ENCODE measurements at regions not wholly inside any gene's neighbourhood (a gene's known extent, or its start where the extent isn't known, plus 50 kb on each side); places are given as distances from the start of the nearest gene placed in this dataset.

DNA sequence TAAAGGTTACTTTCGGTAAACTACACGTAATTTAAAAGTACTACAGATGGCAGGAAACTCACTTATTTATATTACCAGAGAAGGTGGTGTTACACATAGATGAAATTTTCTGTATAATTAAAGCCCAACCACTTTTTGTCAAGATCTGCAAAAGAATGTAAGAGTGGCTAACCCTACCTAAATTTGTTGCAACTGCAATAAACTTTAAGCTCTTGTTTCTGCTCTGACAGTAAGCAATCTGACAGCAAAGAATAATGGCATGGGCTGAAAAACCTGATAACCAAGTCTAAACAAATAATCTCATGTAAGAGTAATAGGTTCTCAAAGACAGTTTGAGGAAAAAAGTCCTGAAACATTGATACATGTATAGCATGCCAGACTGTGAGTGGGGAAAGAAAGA lies 897.3 kb downstream of the TUSC7 start:
- Histone ChIP-seq H3K4me3 (no peak overlapping the region), H3K27ac (no peak overlapping the region)

DNA sequence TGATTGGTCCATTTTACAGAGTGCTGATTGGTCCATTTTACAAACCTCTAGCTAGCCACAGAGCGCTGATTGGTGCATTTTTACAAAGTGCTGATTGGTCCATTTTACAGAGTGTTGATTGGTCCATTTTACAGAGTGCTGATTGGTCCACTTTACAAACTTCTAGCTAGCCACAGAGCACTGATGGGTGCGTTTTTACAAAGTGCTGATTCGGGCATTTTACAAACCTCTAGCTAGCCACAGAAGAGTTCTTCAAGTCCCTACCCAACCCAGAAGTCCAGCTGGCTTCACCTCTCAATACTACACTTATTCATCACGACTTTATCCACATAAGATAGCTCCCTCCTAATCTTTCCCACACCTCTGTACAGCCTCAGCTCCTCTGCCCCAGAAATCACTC lies 899.8 kb downstream of the TUSC7 start:
- Histone ChIP-seq H3K4me3 (no peak overlapping the region), H3K27ac (no peak overlapping the region)

DNA sequence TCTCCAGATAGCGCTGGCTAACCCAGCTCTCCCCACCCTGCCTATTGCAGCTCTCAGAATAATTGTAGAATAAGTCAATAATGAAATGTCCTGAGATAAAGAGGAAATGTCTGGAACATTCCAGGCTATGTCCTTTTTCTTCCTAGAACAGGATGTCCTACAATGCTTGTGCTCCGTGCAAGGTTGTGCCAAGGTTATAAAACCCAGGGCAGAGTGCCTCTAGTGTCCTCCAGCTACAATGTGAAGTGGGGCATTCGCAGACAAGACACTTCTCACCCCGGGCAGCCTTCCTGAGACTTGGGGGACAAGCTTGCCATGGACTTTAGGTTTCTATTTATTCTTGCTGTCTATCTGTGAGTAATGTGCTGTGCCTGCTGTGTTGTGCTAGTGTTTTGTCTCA lies 900.6 kb downstream of the TUSC7 start:
- Histone ChIP-seq H3K27ac (no peak overlapping the region), H3K4me3 (no peak overlapping the region)

DNA sequence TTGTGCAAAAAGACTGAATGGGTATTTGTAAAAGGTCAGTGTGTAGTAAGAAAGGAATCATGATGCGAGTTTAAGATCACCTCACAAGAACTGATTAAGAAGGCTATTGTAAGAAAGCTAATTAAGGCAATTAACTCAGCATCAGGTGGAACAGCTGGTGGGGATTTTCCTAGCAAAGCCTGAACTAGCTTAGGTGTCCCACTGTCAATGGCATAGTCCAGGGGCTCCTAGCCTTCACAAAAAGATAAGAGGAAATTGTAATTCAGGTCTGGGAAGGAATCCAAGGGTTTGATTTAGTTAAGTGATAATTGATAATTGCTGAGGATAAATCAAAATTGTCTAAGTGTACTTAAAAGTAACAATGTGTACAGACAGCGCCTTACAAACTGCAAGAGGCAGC lies 901.6 kb downstream of the TUSC7 start:
- no peak overlapping the region for H3K27ac ChIP-seq
- no peak overlapping the region for H3K4me3 ChIP-seq

DNA sequence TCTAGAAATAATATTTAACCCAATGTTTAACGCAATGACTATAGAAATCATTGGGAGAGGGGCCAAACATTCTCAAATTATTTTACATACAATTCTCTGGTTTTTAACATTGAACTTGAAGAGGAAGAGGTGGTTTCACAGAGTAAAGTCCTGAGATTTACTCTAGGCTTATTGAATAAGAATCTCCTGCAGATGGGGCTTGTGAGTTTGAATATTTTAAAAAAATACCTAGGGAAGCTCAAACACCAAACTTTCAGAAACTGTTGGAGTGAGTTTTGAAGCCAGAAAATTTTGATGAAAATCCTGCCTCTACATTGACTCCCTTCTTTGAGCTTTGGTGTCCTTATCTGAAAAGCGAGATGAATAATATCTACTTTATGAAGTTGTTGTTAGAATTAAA lies 906.6 kb downstream of the TUSC7 start:
- H3K4me3 ChIP-seq, result no peak overlapping the region

DNA sequence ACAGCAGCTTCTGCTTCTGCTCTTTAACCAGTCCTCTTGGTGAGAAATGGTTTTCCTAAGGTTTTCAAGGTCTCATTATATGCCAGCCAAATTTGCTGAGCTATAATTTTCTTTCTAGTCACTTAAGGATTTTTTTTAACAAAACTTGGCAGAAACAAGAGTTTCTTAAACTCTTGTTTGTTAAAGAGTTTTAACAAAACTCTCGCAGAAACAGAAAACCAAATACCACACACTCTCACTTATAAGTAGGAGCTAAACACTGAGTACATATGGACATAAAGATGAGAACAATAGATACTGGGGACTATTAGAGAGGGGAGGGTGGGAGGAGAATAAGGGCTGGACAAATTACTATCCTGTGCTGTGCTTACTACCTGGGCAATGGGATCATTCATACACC lies 908.3 kb downstream of the TUSC7 start:
- Histone ChIP-seq H3K4me3 (no peak overlapping the region), H3K27ac (no peak overlapping the region)

More for the DNA sequence above, 906.6 kb downstream of the TUSC7 start:
- H3K27ac ChIP-seq, result no peak overlapping the region

DNA sequence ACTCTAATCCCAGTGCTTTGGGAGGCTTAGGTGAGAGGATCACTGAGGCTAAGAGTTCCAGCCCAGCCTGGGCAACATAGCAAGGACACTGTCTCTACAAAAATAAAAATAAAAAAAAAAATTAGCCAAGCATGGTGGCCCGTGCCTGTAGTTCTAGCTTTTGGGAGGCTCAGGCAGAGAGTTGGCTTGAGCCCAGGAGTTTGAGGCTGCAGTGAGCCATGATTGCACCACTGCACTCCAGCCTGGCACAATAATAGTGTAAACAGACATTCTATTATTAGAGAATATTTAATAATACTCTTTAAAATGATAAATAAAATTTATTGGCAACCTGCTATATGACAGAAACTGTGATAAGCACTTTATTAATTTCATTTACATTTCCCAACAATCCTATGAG lies 908.9 kb downstream of the TUSC7 start:
- H3K4me3 ChIP-seq, result no peak overlapping the region
- H3K27ac ChIP-seq, result no peak overlapping the region

DNA sequence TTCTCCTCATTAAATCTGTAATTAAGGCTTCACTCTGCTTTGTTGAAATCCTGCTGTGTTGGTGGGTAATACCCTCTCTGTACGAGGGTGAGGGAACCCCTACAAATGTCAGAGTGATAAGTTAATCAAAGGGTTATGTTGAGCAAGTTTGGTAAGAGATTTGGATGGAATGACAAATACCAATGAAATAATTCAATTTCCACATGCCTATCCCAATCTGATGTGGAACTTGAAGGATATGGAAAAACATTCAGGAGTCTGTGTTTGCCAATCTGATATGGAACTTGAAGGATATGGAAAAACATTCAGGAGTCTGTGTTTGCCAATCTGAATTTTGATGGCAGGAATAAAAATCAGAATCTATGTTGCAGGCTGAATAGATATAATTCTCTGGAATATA lies 910.2 kb downstream of the TUSC7 start:
- Histone ChIP-seq H3K27ac (no peak overlapping the region), H3K4me3 (no peak overlapping the region)

DNA sequence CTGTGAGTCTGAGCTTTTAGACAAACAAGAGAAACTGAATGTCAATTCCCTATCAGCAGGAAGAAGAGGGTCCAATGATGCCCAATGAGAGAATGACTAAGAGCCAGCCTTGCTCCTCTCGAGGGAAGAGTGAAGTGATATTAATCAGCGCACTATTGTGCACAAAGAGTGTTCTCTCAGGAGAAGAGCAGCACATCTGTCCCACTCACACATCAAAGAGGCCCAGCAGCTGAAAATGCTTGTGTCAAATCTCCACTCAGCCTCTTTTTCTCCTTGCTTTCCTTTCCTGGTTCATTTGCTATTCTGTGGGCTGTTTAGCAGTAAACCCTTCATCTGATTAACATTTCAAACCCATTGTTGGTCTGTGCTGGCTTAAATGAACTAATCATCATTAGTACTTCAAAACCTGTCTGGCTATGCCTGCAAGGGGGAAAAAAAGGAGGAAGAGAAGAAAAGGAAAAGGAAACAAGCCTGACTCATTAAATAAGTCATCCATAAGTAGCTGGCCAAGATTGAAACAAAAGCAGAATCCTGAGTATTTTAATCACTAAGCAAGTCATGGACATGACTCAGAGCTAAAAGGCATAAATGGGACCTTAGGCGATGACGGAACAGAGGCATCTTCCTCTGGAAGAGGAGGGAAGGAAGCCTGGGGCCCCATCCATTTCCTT lies 912.7 kb downstream of the TUSC7 start:
- H3K4me3 ChIP-seq, result no peak overlapping the region
- no peak overlapping the region for H3K27ac ChIP-seq

DNA sequence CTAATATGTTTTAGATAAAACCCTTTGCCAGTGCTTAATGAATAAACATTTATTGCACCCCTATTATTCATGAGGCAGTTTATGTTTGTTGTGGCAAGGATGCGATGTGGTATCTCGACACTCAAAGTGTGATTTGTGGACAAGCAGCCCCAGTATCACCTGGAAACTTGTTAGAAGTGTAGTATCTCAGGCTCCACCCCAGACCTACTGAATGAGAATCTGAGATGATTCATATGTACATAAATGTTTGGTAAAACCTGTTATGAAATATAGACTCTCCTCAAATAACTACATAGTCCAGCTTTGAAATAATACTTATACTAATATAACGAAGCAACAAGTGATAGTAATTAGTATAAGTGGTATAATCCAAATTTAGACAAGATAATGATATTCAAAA lies 914.8 kb downstream of the TUSC7 start:
- no peak overlapping the region for H3K27ac ChIP-seq
- H3K4me3 ChIP-seq, result no peak overlapping the region

DNA sequence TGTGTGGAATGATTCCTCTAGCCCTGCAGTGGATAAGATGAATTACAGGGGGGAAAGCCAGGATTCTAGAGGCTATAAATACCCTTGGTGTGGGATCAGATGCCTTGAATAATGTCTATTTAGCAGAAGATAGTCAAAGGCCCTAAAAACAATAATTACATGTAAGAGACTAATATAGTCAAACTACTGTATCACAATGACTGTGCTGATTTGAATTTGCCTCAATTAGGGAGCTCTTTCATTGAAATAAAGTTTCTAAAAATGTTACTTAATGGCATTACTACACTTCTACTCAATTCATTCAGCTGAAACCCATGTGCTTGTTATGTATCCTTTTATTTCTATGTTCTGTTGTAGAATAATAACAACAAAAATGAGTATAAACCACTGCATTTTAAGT lies 915.6 kb downstream of the TUSC7 start:
- Histone ChIP-seq H3K27ac (no peak overlapping the region), H3K4me3 (no peak overlapping the region)

DNA sequence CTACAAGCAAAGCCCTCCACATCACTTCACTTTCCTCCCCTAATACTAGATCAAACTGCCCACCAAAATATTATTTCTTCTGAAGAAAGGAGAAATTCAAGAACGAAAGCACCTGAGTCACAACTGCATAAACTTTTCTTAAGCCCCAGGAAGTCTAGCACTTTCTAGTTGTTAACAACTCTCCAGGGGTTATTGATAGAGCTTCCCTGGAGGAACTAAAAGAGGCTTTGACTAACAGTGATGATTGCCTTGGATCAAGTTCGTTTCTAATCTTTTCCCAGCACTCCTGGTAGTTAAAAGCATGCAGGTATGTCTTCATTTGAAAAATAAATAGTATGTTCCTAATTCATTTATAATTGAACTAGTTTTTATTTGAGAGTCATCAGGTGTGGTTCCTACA lies 917.0 kb downstream of the TUSC7 start:
- H3K4me3 ChIP-seq, result no peak overlapping the region
- H3K27ac ChIP-seq, result no peak overlapping the region

DNA sequence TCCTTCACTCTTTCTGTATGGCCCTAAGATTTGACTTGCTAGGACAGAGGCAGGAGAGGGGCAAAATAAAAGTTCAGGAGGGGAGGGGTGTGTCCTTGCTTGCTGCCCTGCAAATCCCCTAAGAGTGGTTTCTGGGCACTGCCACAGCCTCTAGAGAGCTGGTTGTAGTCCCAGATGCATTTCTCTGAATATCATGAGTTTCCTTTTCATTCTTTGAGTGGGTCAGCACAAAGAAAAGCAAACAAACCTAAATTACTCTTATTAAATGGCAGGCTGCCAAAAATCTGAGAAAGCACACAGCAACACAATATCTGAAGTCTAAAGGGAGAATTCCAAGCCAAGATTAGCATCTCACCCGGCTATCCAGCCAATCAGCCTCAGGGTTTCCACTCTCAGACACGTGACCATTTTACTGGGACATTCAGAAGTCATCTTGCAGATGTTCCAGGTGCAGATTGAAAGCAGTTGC lies 919.3 kb downstream of the TUSC7 start:
- no peak overlapping the region for H3K27ac ChIP-seq

DNA sequence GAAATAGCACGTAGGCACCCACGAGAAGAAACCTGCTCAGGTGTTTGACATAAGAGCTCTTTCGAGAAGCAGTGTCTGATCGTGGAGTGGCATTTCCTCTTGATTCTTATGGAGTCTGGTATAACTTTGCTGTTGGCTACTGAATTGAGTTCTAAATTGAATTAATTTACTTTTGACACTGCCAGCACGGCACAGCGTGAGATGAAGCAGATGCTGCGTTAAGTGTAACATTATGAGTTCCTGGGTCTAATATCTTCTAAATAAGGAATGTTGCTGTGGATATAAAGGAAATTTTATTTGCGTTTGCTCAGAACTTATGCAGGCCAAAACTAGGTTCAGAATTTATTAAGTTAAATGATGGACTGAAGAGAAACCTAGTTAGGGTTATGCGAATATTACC lies 919.9 kb downstream of the TUSC7 start:
- H3K27ac ChIP-seq, result no peak overlapping the region

More for the DNA sequence above, 919.3 kb downstream of the TUSC7 start:
- no peak overlapping the region for H3K4me3 ChIP-seq

DNA sequence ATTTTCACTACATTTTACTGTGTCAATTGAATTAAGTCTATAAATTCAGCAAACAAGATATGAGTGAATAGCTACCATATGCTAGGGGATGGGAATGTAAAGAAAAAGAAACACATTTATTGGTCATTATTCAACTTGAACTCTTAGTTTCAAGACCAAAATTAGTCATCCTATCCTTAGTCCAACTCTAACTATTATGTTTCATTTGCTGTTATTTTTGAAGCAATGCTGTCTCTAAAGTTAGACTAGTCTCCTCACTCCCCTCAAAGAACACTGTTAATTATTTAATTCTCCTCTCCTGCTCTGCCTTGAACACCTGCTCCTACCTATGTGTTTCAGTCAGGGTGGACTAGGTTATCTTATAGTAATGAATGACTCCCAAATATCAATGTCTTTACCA lies 920.9 kb downstream of the TUSC7 start:
- Histone ChIP-seq H3K4me3 (no peak overlapping the region), H3K27ac (no peak overlapping the region)

More for the DNA sequence above, 919.9 kb downstream of the TUSC7 start:
- H3K4me3 ChIP-seq, result no peak overlapping the region

DNA sequence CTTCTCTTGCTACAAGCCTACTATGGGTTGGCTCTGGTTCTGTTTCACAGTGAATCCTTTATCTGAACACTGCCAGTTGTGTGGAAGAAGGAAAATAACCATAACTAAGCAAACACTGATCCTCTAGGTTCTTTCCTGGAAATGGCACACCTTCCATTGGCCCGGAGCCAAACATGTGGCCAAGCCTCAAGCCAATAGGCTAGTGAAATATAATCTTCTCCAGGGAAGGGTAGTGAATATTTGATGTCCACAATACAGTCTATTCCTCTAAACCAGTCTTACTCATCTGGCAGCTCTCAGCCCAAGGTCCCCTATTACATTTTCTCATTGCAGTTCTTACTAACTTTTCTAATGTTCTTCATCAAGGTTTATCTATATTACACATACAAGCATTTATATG lies 921.3 kb downstream of the TUSC7 start:
- H3K4me3 ChIP-seq, result no peak overlapping the region
- H3K27ac ChIP-seq, result no peak overlapping the region

DNA sequence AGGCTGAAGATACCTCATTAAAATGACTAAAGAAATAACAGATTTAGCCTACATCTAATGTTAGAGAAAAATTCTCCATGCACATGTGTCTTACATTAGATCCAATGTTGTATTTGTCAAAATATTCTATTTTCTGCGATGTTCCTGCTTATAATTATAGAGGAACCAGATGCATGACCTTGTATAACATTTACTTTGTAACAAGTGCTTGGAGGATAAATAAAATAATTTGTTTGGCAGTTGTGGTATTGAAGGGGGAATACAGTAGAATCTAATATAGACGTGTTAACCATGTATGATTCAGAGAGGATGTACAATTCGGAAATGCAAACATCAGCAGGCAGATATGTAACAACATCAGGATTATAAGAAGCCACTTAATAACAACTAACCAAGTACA lies 922.2 kb downstream of the TUSC7 start:
- H3K4me3 ChIP-seq, result no peak overlapping the region
- no peak overlapping the region for H3K27ac ChIP-seq

DNA sequence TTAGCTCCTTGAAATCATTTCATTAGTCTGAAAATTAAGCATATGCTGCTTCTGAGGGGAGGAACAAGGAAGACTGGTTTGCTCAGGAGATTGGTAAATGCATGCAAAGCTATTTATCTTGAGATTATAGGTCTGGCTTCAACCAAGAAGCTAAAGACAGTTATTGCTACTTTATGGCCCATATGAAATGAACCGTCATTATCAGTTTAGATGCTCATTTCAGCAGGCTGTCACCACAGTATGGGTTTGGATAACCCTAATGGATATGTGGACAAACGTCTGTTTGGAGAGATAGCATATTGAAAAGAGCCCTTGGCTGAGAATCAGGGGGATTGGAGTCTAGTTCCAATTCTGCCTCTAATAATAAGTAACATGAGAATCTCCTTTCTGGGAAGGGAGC lies 922.6 kb downstream of the TUSC7 start:
- Histone ChIP-seq H3K4me3 (no peak overlapping the region), H3K27ac (no peak overlapping the region)

DNA sequence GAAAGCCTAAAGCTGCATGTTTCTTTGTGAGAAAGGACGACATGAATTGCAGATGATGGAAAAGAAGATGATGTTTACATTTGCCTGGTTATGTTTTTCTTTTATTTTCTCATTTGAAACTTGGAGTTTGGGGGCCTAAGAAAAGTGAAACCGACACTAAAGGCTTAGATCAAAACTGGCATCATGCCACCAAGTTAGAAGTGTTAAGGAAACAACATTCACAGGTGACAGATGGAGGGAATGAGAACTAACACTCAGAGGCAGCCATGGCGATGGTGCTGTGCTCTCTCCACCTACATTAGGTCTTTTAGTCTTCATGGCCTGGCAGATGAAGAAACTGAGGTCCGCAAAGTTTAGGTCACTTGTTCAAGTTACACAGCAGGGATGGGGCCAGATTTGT lies 923.6 kb downstream of the TUSC7 start:
- Histone ChIP-seq H3K27ac (no peak overlapping the region), H3K4me3 (no peak overlapping the region)

DNA sequence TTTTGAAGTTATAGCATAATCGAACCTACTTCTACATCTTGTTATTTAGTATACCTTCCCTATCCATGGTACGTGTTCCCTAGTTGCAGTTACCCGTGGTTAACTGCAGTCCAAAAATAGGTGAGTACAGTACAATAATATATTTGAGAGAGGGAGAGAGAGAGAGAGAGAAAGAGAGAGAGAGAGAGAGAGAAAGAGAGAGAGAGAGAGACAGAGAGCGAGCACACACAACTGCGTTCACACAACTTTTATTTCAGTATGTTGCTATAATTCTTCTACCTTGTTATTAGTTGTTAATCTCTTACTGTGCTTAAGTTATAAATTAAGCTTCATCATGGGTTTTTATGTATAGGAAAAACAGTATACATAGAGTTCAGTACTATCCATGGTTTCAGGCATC lies 928.1 kb downstream of the TUSC7 start:
- Histone ChIP-seq H3K4me3 (no peak overlapping the region), H3K27ac (no peak overlapping the region)

DNA sequence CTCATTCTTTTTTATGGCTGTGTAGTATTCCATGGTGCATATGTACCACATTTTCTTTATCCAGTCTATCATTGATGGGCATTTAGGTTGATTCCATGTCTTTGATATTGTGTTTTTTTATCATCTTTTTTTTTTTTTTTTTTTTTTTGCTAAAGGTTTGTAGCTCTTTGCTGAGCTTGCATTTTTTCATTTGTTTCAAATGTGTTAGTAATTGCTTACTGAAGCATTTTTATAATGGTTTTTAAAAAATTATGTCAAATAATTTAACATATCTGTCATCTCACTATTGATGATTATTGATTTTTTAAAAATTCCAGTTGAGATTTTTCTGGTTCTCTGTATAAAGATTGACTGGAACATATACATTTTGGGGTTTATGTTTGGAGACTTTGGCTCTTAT lies 934.6 kb downstream of the TUSC7 start:
- no peak overlapping the region for H3K27ac ChIP-seq
- no peak overlapping the region for H3K4me3 ChIP-seq

DNA sequence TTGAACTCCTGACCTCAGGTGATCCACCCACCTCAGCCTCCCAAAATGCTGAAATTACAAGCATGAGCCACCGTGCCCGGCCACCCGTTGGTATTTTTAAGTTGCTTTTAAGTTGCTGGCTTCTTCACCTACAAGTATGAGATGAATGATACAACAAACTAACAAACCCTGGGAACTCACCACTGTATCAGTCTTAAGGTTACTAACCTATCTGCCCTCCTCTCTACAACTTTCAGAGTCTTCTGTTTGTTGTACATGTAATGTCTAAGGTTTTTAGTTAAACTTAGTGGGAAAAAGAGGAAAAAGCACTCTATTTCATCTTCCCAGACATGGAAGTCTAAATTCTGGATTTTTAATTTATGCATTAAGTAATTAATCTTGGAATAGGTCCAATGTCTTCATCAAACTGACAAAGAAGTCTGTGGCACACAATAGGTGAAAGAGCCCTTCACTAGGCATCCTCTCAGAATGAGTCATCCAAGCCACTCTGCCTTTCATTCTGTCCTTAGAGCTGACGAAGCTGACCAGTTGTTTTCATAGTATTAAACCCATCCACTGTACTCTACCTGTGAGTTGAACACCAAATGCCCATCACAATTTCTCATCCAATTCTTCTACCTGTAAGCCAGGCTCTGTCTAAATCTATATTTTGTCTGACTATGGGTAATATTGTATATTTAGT lies 936.1 kb downstream of the TUSC7 start:
- Histone ChIP-seq H3K27ac (no peak overlapping the region), H3K4me3 (no peak overlapping the region)

All from skin epidermis (tissue), 12 donors.